Uterus (tissue), 2 donors: ENCODE measurements at regions not wholly inside any gene's neighbourhood (a gene's known extent, or its start where the extent isn't known, plus 50 kb on each side); places are given as distances from the start of the nearest gene placed in this dataset.

ENCODE experiments used
- CTCF ChIP-seq, 4 experiments: fragments of 200-600 bp in 2 of 4; fragments of 450-650 bp in 2 of 4; sonication (generic) in 2 of 4; IDR thresholded peaks; one replicate each; pipeline ENCODE4 v1.5.1; 2016 to 2019; ENCODE audit warnings: antibody characterized with exemption in 4 of 4, mild to moderate bottlenecking in 2 of 4, moderate library complexity in 1 of 4
- POLR2A ChIP-seq, 2 donors: fragments of 450-650 bp; IDR thresholded peaks; one replicate each; pipeline ENCODE4 v1.6.1; 2016; ENCODE audit warnings: antibody characterized with exemption in 2 of 2, mild to moderate bottlenecking in 1 of 2, moderate library complexity in 1 of 2

GRCh38 chr10:78267598-78267997 is 233.9 kb downstream of the RPS24 start:
- TF ChIP-seq CTCF (IDR thresholded peaks at IDR 0.05) (no peak), POLR2A (IDR thresholded peaks at IDR 0.05) (no peak)
